Pons (tissue), 1 donor: ENCODE measurements at regions not wholly inside any gene's neighbourhood (a gene's known extent, or its start where the extent isn't known, plus 50 kb on each side); places are given as distances from the start of the nearest gene placed in this dataset.
"Not testable (repeated sequence)": the region's sequence is repeated elsewhere in the genome, so short reads cannot be mapped to it uniquely, and the experiment has no call there.

Experiments used
- DNase-seq: peaks from one replicate; pipeline ENCODE4 v3.0.0-alpha.2; 2016; ENCODE audit warnings: low spot score

GRCh38 chr10:33506391-33506790 is 171.9 kb upstream of the NRP1 start:
- DNase-seq: no peak

DNA sequence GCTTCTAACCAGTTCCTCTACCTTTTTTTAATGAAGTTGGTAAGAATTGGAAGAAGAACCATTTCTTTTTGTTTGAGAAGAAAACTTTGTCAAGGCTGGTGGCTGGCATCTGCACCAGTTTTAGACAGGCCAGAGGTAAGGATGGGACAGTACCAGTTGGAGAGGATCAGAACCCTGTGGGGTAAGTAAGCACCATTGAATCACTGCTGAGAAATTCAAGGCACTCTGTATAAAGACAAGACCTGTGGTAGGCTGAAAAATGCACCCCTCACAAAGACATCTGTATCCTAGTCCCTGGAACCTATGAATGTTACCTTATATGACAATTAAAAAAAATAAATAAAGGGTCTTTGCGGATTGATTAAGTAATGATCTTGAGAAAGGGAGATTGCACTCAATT is 166.7 kb upstream of the NRP1 start:
- DNase-seq: no peak

- DNase-seq: no peak
Measured at GRCh38 chr10:33498391-33498891, 164.0 kb upstream of the NRP1 start.

GRCh38 chr10:33497338-33497737 is 162.9 kb upstream of the NRP1 start:
- DNase-seq: no peak

GRCh38 chr10:33496096-33496495 is 161.6 kb upstream of the NRP1 start:
- DNase-seq: no peak

DNA sequence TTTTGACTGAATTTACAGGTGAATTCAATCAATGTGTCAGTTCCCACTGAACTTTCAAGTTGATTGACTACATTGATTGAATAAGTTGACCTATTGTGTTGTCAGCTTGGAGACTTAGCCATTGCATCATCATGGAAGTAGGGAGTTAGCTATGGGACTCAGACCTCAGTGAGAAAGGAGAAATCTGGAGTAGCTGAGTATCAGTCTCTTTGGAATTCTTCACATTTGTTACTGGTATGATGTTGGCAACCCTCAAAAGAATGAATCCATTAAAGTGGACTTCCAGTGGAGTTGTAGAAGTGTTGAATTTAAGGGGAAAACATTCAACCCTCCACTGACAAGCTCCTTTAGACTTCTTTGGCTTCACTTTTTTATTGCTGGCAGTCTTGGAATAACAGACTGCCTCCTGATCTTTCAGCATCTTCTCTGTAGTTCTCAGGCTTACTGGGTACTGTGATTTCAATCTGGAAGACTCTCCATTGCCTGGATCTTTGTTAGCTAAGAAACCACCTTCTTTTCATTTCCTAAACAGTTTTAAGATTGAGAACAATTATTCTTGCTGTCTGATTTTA is 160.3 kb upstream of the NRP1 start:
- no peak for DNase-seq

DNA sequence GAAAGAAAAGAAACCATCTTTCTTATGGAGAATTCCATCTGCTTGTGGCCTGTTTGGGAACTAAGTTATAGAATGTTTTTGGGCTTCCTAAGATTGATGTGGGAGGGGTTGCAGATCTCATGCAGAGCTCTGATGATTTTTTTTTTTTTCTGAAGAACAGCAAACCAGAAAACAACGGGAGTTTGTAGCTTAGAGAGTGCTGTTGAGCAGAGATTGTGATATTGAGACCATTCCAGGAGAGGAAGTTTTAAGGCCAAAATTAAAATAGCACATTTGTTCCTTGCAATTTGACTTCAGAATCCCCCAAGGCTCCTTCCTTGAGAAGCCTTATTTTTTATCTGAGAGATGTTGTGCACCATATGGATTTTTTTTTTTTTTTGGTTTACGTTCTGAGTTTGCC is 159.5 kb upstream of the NRP1 start:
- no peak for DNase-seq

GRCh38 chr10:33493497-33493896 is 159.0 kb upstream of the NRP1 start:
- no peak for DNase-seq

DNA sequence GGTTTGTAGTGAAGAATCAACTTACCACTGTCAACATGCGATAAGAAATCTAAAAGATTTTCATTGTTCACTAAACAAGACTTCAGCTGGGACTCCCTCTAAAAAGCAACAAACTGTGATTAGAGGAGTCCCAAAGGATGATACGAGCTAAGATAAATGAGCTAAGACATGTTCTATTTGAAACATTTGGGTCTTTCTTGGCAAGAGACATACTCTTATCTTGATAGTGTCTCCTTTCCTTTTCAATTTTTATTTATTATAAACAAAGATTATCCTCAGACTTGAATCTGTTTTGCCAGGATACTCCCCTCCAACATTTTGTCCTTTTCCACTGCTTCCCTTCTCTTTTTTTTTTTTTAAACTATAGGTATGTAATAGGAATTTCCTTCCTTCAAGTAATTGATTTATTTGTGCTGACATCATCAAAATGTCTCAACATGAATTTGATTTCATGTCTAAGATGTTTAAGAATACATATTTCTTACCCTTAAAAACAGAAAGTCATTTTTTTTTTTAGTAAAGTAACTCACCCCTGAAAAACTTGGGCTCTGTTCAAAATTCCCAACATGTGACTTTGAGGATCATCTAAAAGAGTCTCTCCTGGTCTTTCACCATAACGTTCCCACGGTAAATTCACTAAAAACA is 158.4 kb upstream of the NRP1 start:
- DNase-seq: no peak

DNA sequence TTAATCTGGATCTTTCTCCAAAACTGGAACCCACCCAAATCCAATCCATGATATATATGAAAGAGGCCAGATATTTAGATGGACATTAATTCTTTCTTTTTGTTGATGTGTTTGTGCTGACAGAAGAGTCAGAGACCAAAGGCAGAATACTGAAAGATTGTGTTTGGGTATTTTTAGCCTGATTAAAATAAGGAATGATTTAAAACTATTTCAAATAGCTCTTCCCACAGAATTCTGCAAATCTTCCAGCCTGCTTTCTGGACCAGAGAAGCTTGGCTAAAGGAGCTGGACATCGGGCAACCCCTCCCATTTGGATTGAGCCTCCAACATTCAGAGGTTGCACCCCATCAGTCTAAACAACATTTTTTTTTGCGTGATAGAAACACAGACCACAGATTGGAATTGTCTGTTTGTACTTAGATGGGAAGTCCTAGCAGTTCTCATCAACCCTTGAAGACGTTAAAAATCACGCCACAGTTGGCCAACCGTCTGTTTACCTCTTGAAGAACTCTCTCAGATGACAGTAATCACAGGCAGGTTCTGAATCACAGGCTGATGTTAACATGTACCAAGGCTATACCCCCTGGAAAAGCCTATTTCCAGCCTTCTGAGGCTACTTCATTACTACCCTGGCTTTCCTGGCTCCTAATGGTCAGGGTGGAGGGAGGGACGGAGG is 155.2 kb upstream of the NRP1 start:
- DNase-seq: no peak

- no peak for DNase-seq
Measured at GRCh38 chr10:33487014-33487776, 152.7 kb upstream of the NRP1 start.

DNA sequence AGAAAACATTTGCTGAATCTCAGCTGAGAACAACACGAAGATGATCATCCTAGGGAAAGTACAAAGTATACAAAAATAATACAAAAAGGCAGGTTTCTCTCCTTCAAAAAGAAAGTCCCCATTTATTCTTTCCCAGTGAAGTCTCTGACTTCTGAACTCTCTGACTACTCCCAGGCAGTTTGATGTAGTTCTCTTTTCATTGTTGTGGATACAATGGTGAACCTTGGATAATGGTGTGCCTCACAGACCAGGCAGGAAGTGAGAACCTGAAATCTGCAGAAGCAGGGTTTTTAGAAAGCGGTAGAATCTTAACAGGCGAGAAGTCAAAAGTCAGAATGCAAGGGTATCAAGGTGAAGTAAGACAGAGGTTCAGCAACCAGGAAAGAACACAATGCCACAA is 150.8 kb upstream of the NRP1 start:
- no peak for DNase-seq

DNA sequence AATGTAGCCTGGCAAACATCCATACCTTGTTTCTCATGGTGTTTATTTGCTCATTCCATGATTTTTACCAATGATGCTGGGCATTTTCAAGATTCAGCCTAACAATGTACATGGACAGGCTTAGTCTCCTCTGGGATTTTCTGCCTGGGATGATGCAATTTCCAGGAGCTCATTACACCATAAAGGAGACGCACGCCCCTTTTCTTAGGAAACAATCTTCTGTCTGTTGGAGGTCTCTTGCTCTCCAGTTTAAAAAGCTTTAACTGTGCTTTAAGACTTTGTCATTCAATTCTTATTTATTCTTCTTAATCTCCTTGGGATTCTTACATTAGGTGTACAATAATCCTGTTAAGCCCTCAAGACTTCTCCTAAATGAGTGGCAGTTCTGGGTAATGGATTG is 150.3 kb upstream of the NRP1 start:
- DNase-seq: no peak

DNA sequence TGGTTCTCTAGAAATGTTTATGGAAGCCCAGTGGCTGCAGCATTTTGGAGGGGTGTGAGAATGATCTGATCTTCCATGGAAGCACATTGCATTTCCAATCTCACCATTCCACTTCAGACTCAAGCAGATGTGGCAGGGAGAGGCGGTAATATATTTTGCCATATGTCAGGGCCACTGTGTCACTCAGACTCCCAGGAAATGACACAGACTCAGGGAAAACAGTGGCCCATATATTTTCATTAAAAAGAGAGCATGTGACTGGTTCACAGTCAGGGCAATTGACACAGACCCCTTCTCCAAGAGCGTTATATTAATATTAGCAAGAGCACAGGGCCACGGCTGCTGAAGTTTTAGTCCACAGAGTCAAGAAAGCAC is 149.3 kb upstream of the NRP1 start:
- DNase-seq: no peak

- no peak for DNase-seq
Measured at GRCh38 chr10:33483124-33483815, 148.8 kb upstream of the NRP1 start.

GRCh38 chr10:33482486-33482885 is 148.0 kb upstream of the NRP1 start:
- DNase-seq: no peak

GRCh38 chr10:33481184-33481583 is 146.7 kb upstream of the NRP1 start:
- no peak for DNase-seq

DNA sequence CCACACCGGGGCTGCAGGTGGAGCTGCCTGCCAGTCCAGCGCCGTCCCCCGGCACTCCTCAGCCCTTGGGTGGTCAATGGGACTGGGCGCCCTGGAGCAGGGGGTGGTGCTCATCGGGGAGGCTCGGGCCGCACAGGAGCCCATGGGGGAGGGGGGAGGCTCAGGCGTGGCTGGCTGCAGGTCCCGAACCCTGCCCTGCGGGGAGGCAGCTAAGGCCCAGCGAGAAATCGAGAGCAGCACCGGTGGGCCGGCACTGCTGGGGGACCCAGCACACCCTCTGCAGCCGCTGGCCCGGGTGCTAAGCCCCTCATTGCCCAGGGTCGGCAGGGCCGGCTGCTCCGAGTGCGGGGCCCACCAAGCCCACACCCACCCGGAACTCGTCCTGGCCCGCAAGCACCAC is 145.9 kb upstream of the NRP1 start:
- not testable (repeated sequence) for DNase-seq

DNA sequence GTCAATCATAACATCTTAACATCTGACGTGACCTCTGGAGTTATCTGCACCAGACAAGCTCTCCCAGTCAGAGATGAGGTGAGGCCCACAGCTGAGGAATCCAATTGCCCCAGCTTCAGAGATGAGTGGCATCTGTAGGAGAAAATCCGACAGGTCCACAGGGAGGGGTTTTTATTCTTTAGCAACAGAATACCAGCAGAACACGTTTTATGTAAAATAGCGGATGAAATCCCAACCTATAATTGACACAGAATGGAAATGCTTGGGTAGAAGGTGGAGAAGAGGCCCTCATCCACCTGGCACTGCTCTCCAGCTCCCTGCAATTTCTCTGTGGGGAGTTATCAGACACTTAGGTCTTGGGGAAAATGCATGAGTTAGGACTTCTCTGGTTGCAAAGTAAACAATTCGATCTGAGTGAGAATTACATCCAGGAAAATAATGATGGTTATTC is 144.2 kb upstream of the NRP1 start:
- DNase-seq: no peak

DNA sequence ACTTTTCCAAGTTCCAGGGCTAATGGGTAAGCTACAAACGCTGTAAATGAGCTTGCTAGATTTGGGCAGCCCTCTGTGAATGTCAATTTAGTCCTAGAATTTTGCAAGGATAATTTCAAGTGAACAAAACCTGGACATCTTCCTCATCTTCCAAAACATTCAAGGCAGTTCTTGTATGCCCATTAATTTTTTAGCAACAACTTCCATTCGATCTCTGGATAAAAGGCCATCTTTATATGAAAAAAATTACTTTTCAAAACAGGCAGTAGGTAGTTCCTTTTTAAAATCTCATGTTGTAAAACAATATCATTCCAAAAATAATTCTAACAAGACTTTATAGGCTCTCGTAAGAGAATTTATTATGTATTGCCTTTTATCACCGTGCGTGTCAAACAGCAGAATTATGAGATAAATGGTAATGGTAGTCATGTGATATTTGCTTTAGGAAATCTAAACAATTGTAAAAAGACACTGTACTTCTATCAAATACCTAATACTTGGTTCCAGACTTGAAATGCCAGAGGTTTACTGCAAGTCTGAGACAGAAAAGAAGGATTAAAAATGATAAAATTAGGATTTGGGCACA is 143.7 kb upstream of the NRP1 start:
- no peak for DNase-seq

DNA sequence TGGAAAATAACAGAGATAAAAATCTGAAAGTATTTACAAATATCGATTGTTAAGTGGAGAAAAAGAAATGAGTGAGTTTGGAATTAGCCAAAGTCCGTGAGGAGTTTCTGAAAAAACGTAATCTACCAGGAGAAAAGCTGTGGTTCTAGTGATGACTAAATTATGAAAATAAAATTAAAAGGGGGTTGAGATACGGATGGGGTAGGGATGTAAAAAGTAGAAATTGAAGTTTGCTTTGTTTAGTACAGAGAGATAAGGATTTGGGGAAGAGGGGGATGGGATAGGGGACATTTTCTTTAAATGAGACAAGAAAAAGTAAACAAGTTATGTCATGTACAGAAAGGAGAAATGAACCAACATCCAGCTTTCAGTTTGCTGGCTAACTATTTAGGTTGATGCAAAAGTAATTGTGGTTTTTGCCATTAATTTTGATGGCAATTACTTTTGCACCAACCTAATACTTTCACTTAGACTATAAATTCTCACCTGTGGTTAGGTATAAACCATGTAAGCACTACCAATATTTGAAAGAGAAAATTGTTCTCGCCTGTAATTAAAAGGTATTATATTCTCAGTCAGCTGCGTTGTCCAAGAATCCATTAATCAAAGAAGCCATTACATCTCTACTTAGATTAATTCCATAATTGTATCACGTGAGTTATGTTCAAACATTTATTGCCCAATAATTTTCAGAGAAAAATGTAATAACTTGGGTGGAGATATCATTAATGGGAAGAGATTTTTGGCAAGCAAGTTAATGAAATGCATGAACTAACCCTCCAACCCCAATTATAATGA is 143.0 kb upstream of the NRP1 start:
- no peak for DNase-seq
